Thoracic aorta (tissue), 2 donors: ENCODE measurements at regions not wholly inside any gene's neighbourhood (a gene's known extent, or its start where the extent isn't known, plus 50 kb on each side); places are given as distances from the start of the nearest gene placed in this dataset.

ENCODE experiments used
- ATAC-seq: fragments of 150-250 bp; one replicate; pipeline ENCODE4 v1.8.0; 2017; ENCODE audit warnings: low read depth; ENCODE audit not compliant: insufficient number of reproducible peaks, low FRiP score
- DNase-seq: peaks from one replicate; pipeline ENCODE4 v3.0.0-alpha.2; 2020; ENCODE audit warnings: low spot score
- H3K27ac ChIP-seq, 2 donors: fragments of 200-600 bp; sonication (generic); 1 replicate in 1 of 2; 2 replicates in 1 of 2; pipeline ENCODE4 v1.5.1; 2016; ENCODE audit warnings: mild to moderate bottlenecking in 2 of 2, moderate library complexity in 2 of 2
- H3K27me3 ChIP-seq: fragments of 200-600 bp; sonication (generic); replicated peaks from 2 replicates; pipeline ENCODE4 v1.6.0; 2016; ENCODE audit warnings: mild to moderate bottlenecking; ENCODE audit not compliant: insufficient read depth
- H3K36me3 ChIP-seq: fragments of 200-600 bp; sonication (generic); one replicate; pipeline ENCODE4 v1.5.1; 2016
- H3K4me1 ChIP-seq, 2 donors: fragments of 200-600 bp; sonication (generic); 1 replicate in 1 of 2; 2 replicates in 1 of 2; pipeline versions ENCODE4 v1.5.1 to v1.6.0; 2016; ENCODE audit warnings: low read depth in 2 of 2, mild to moderate bottlenecking in 1 of 2; ENCODE audit not compliant: control insufficient read depth in 1 of 2
- H3K4me3 ChIP-seq: fragments of 200-600 bp; sonication (generic); 2 replicates; pipeline ENCODE4 v1.5.1; 2016; ENCODE audit warnings: mild to moderate bottlenecking
- H3K9me3 ChIP-seq: fragments of 200-600 bp; sonication (generic); 2 replicates; pipeline ENCODE4 v1.5.1; 2016
- TF ChIP-seq, protein P1 (sequence below): fragments of 200-600 bp; sonication (generic); IDR thresholded peaks from one replicate; pipeline ENCODE4 v1.5.1; 2019; ENCODE audit warnings: antibody characterized with exemption

DNA sequence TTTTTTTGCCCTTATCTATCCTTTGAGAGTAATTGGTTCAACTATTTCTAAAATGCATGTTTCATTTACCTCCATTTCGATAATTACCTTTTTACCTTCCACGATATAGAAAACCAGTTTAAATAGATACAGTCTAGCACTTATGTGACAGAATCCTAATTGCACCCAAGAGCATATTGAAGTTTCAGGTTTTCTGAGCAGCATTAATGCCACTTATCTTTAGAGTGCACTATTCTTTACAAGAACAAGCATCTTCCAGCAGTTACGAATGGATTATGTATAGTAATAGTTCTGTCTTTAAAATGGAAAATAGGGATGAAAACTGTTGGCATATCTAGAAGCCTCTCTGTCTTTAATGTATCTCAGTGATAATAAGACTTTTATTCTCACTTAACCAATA lies 82.2 kb upstream of the ATXN7L3B start:
- Histone ChIP-seq H3K36me3 (no peaks in the 10 kb centered on the region), H3K27ac (no peak overlapping the region), H3K4me3 (no peak overlapping the region), H3K27me3 (no peaks in the 10 kb centered on the region), H3K9me3 (no peaks in the 10 kb centered on the region), H3K4me1 (no peaks in the 10 kb centered on the region)
- no peak for DNase-seq
- no peak for ATAC-seq
- TF ChIP-seq, protein P1, sequence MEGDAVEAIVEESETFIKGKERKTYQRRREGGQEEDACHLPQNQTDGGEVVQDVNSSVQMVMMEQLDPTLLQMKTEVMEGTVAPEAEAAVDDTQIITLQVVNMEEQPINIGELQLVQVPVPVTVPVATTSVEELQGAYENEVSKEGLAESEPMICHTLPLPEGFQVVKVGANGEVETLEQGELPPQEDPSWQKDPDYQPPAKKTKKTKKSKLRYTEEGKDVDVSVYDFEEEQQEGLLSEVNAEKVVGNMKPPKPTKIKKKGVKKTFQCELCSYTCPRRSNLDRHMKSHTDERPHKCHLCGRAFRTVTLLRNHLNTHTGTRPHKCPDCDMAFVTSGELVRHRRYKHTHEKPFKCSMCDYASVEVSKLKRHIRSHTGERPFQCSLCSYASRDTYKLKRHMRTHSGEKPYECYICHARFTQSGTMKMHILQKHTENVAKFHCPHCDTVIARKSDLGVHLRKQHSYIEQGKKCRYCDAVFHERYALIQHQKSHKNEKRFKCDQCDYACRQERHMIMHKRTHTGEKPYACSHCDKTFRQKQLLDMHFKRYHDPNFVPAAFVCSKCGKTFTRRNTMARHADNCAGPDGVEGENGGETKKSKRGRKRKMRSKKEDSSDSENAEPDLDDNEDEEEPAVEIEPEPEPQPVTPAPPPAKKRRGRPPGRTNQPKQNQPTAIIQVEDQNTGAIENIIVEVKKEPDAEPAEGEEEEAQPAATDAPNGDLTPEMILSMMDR, result no peak

DNA sequence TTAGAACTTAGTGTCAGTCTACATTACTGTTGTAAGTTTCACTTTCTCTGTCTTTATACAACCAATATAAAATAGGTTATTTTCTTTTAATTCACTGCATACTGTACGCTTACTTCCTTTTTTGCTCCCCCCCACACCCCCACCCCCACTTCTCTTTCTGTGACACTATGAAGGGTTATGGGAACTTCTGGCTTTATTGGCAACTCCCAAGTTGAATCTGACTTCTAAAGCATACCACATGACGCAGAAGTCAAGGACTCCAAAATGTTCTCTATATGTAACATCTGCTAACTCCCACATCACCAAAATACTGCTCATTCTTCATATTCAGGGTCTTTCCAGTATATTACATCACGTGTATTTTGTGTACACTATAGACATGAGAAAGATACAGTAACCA lies 81.2 kb upstream of the ATXN7L3B start:
- Histone ChIP-seq H3K4me3 (no peak overlapping the region), H3K36me3 (no peaks in the 10 kb centered on the region), H3K27me3 (no peaks in the 10 kb centered on the region), H3K4me1 (no peaks in the 10 kb centered on the region), H3K9me3 (no peaks in the 10 kb centered on the region), H3K27ac (no peak overlapping the region)
- TF ChIP-seq, protein P1, result no peak
- DNase-seq (no peak), ATAC-seq (no peak)

DNA sequence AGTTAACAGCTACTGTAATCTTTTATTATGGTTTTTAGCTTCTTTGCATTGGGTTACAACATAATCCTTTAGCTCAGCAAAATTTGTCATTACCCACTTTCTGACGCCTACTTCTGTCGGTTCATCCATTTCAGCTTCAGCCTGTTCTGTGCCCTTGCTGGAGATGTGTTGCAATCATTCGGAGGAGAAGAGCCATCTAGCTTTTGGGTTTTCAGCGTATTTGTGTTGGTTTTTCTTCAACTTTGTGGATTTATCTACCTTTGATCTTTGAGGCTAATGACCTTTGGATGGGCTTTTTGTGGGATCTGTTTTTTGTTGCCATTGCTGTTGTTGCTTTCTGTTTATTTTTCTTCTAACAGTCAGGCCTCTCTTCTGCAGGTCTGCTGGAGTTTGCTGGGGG lies 69.2 kb upstream of the ATXN7L3B start:
- TF ChIP-seq, protein P1, result no peak

DNA sequence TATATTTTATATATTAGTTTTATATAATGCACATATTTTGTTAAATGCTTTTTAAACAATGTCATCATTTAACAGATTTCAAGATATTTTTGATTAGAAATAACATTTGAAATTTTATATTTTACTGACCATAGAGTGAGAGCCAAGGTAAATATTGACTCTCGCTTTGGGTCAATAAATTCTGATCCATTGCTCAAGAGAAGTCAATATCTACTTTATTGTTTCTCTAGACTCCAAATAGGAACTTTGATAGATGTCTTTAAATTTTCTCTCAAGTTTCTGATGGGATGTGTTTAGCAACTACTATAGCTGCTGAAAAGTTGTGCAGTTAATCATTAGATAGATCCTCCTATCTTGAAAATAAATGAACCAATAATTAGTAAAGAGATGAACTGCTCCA lies 61.4 kb upstream of the ATXN7L3B start:
- no peaks in the 10 kb centered on the region for H3K4me1 ChIP-seq
- TF ChIP-seq, protein P1, result no peak
- ATAC-seq, result no peak
- H3K9me3 ChIP-seq, result no peaks in the 10 kb centered on the region
- H3K4me3 ChIP-seq, result no peak overlapping the region
- no peaks in the 10 kb centered on the region for H3K36me3 ChIP-seq
- H3K27me3 ChIP-seq, result no peaks in the 10 kb centered on the region
- H3K27ac ChIP-seq, result no peak overlapping the region
- DNase-seq, result no peak

More for the DNA sequence above, 69.2 kb upstream of the ATXN7L3B start:
- H3K4me1 ChIP-seq, result no peaks in the 10 kb centered on the region
- no peak for DNase-seq
- H3K4me3 ChIP-seq, result no peak overlapping the region
- H3K27ac ChIP-seq, result no peak overlapping the region
- no peaks in the 10 kb centered on the region for H3K27me3 ChIP-seq
- H3K36me3 ChIP-seq, result no peaks in the 10 kb centered on the region
- no peaks in the 10 kb centered on the region for H3K9me3 ChIP-seq
- ATAC-seq, result no peak

DNA sequence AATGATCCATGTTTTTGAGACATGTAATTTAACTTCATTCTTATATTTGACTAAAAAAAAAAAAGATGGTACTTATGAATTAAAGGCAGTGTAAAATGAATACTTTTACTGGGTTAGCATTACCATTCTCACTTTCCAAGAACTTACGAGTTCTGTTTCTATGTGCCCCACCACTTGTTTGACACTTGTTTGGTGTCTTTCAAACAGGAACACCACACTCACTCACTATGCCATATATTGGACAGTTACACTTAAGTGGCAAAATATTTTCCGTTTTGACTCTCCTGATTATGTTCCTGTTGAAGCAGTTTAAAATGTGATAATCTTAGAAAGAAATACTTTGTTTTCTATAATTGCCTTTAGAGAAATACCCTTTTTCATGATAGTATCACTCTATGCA lies 56.6 kb upstream of the ATXN7L3B start:
- Histone ChIP-seq H3K4me3 (no peak overlapping the region), H3K36me3 (no peaks in the 10 kb centered on the region), H3K9me3 (no peaks in the 10 kb centered on the region), H3K27ac (no peak overlapping the region), H3K4me1 (no peaks in the 10 kb centered on the region), H3K27me3 (no peaks in the 10 kb centered on the region)
- DNase-seq (no peak), ATAC-seq (no peak)
- TF ChIP-seq, protein P1, result no peak
